ENCODE measurements at regions not wholly inside any gene's neighbourhood (a gene's known extent, or its start where the extent isn't known, plus 50 kb on each side); places are given as distances from the start of the nearest gene placed in this dataset.

DNA sequence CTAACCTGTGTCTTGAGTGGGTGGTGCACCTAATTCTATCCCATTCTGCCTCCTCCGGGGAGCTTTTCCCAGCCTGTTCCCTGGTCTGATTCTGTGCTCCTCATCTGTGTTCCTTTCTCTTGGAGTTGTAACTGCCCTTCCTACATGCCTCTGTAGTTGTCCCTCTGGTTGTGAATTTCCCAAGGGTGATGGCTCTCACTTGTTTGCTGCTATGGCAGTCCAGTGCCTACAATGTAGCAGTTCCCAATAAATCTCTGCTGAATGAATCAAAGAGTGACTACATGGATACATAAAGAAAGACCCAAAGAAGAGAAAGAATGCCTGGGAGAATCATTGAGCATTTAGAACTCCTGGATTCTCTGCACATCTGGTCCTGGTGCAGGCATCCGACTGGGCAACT lies 141.6 kb downstream of the HS3ST1 start:
- H3K9me3 ChIP-seq (ENCODE audit: insufficient read depth, low read depth, low read length), result peaks cover 7% of the 10 kb centered on the region; the same call in 1 of the 2 replicates
- H3K4me3 ChIP-seq (ENCODE audit: low read length, poor library complexity, severe bottlenecking), result no peak overlapping the region
- no peaks in the 10 kb centered on the region for H3K9me2 ChIP-seq (replicated peaks; ENCODE audit: low read depth, low read length)
- H3K79me2 ChIP-seq (ENCODE audit: insufficient read depth, low read length), result no peaks in the 10 kb centered on the region
- peaks cover under 1% of the 10 kb centered on the region for H3K4me1 ChIP-seq (ENCODE audit: insufficient read depth, low read length, poor library complexity, severe bottlenecking)
- TF ChIP-seq, protein P1, sequence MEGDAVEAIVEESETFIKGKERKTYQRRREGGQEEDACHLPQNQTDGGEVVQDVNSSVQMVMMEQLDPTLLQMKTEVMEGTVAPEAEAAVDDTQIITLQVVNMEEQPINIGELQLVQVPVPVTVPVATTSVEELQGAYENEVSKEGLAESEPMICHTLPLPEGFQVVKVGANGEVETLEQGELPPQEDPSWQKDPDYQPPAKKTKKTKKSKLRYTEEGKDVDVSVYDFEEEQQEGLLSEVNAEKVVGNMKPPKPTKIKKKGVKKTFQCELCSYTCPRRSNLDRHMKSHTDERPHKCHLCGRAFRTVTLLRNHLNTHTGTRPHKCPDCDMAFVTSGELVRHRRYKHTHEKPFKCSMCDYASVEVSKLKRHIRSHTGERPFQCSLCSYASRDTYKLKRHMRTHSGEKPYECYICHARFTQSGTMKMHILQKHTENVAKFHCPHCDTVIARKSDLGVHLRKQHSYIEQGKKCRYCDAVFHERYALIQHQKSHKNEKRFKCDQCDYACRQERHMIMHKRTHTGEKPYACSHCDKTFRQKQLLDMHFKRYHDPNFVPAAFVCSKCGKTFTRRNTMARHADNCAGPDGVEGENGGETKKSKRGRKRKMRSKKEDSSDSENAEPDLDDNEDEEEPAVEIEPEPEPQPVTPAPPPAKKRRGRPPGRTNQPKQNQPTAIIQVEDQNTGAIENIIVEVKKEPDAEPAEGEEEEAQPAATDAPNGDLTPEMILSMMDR (conservative IDR thresholded peaks at IDR 0.05; ENCODE audit: low read length), result no peak
- no peak for TF ChIP-seq EZH2phosphoT487 (IDR thresholded peaks at IDR 0.05; ENCODE audit: borderline replicate concordance)
- no peak overlapping the region for H3K4me2 ChIP-seq (ENCODE audit: low read depth, low read length, poor library complexity, severe bottlenecking)
- peaks cover 5% of the 10 kb centered on the region; the same call in 1 of the 2 replicates for H3K36me3 ChIP-seq (ENCODE audit: insufficient read depth, low read length)
- no peaks in the 10 kb centered on the region for H3F3A ChIP-seq (ENCODE audit: low read depth)
- no peak overlapping the region for H3K9ac ChIP-seq (ENCODE audit: low read depth, low read length, poor library complexity, severe bottlenecking)
- no peak overlapping the region for H2AFZ ChIP-seq (ENCODE audit: low read length)
- no peaks in the 10 kb centered on the region for H4K20me1 ChIP-seq (ENCODE audit: insufficient read depth, low read length, poor library complexity, severe bottlenecking)
- no peaks in the 10 kb centered on the region for H3K27me3 ChIP-seq (ENCODE audit: insufficient read depth, low read length, poor library complexity, severe bottlenecking)

DNA sequence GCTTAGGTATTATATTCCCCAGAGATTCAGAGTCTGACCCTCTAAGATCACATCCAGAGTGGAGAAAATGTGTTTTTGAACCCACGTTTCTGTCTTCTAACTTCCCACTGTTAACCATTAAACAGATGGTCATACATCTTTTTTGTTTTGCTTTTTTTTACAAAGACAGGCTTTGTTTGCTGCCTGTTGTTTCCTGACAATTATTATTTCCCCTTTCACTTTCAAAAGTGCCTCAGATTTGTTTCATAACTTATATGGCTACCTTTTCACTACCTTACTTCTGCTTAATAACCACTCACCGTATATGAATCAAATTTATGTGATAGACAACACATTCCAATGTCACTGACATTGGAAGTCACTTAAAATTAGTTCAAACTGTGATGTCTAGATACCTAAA lies 142.2 kb downstream of the HS3ST1 start:
- Histone ChIP-seq H2AFZ (ENCODE audit: low read length) (no peak overlapping the region), H3K4me3 (ENCODE audit: low read length, poor library complexity, severe bottlenecking) (no peak overlapping the region), H3K4me1 (ENCODE audit: insufficient read depth, low read length, poor library complexity, severe bottlenecking) (peaks cover 6% of the 10 kb centered on the region), H3K27me3 (ENCODE audit: insufficient read depth, low read length, poor library complexity, severe bottlenecking) (no peaks in the 10 kb centered on the region), H4K20me1 (ENCODE audit: insufficient read depth, low read length, poor library complexity, severe bottlenecking) (no peaks in the 10 kb centered on the region), H3K36me3 (ENCODE audit: insufficient read depth, low read length) (peaks cover 5% of the 10 kb centered on the region; the same call in 1 of the 2 replicates), H3K79me2 (ENCODE audit: insufficient read depth, low read length) (no peaks in the 10 kb centered on the region), H3K9me3 (ENCODE audit: insufficient read depth, low read depth, low read length) (peaks cover 7% of the 10 kb centered on the region; the same call in 1 of the 2 replicates), H3K4me2 (ENCODE audit: low read depth, low read length, poor library complexity, severe bottlenecking) (no peak overlapping the region), H3K9ac (ENCODE audit: low read depth, low read length, poor library complexity, severe bottlenecking) (no peak overlapping the region), H3F3A (ENCODE audit: low read depth) (no peaks in the 10 kb centered on the region), H3K9me2 (replicated peaks; ENCODE audit: low read depth, low read length) (no peaks in the 10 kb centered on the region)
- no peak for TF ChIP-seq EZH2phosphoT487 (IDR thresholded peaks at IDR 0.05; ENCODE audit: borderline replicate concordance)
- TF ChIP-seq, protein P1 (conservative IDR thresholded peaks at IDR 0.05; ENCODE audit: low read length), result no peak

DNA sequence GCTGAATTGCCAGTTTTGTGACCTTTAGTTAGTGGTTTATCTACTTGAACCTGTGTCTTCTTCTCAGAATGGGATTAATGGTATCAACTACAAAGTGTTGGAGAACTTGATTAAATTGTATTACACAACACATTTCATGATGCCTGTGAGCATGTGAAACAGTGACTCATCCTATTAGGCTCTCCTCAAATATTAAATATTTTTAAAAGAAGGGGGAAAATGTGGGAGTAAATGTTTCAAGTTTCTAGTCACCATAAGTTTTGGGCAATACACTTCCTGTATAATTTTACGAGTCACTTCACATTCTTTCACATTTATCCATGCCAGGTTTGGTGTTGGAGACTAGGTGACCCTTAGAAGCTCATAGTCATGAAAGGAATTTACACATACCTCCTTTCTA lies 147.0 kb downstream of the HS3ST1 start:
- Histone ChIP-seq H4K20me1 (ENCODE audit: insufficient read depth, low read length, poor library complexity, severe bottlenecking) (no peaks in the 10 kb centered on the region), H2AFZ (ENCODE audit: low read length) (no peak overlapping the region), H3F3A (ENCODE audit: low read depth) (no peaks in the 10 kb centered on the region), H3K36me3 (ENCODE audit: insufficient read depth, low read length) (peaks cover 5% of the 10 kb centered on the region; the same call in 1 of the 2 replicates), H3K79me2 (ENCODE audit: insufficient read depth, low read length) (no peaks in the 10 kb centered on the region), H3K9ac (ENCODE audit: low read depth, low read length, poor library complexity, severe bottlenecking) (no peak overlapping the region), H3K27me3 (ENCODE audit: insufficient read depth, low read length, poor library complexity, severe bottlenecking) (no peaks in the 10 kb centered on the region), H3K4me3 (ENCODE audit: low read length, poor library complexity, severe bottlenecking) (no peak overlapping the region), H3K9me3 (ENCODE audit: insufficient read depth, low read depth, low read length) (peaks cover 7% of the 10 kb centered on the region; the same call in 1 of the 2 replicates), H3K4me2 (ENCODE audit: low read depth, low read length, poor library complexity, severe bottlenecking) (no peak overlapping the region), H3K4me1 (ENCODE audit: insufficient read depth, low read length, poor library complexity, severe bottlenecking) (peaks cover 26% of the 10 kb centered on the region), H3K9me2 (replicated peaks; ENCODE audit: low read depth, low read length) (no peaks in the 10 kb centered on the region)
- TF ChIP-seq, protein P1 (conservative IDR thresholded peaks at IDR 0.05; ENCODE audit: low read length), result no peak
- TF ChIP-seq EZH2phosphoT487 (IDR thresholded peaks at IDR 0.05; ENCODE audit: borderline replicate concordance), result no peak

Data from Loucy (cell line).